ENCODE measurements at regions not wholly inside any gene's neighbourhood (a gene's known extent, or its start where the extent isn't known, plus 50 kb on each side); places are given as distances from the start of the nearest gene placed in this dataset.
"Not testable (repeated sequence)": the region's sequence is repeated elsewhere in the genome, so short reads cannot be mapped to it uniquely, and the experiment has no call there.

DNA sequence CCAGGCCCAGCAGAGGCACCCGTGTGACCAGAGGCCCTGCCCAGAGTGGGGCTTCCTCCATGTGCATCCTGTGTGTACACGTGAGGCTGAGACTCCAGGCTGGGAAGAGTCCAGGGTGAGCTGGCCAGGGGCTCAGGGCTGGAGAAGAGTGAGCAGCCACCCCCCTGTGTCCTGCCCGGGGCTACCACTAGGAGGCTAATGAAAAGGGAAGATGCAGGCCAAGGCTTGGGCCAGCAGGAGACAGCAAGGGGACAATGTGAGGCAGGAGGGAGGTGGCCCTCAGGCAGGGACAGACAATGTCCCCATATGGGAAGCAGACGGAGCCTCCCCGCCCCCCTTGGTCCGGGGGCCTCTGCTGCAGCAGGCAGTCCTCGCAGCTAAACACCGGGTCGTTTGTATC lies 102.0 kb downstream of the HIF1AN start:
- H3K27ac ChIP-seq (ENCODE audit: low read depth, low read length): no peak overlapping the region
- H3K4me2 ChIP-seq (ENCODE audit: low read depth, low read length, poor library complexity, severe bottlenecking): no peak overlapping the region
- H3K4me3 ChIP-seq (ENCODE audit: insufficient read depth, low read length, poor library complexity, severe bottlenecking): no peak overlapping the region
- H2AFZ ChIP-seq (ENCODE audit: low read depth, low read length, severe bottlenecking): no peak overlapping the region
- H3K36me3 ChIP-seq (ENCODE audit: low read length): no peaks in the 10 kb centered on the region
- no peaks in the 10 kb centered on the region for H3K79me2 ChIP-seq (ENCODE audit: insufficient read depth, low read length)
- no peaks in the 10 kb centered on the region for H3K27me3 ChIP-seq (ENCODE audit: low read length)
- H3F3A ChIP-seq (ENCODE audit: insufficient read depth): no peaks in the 10 kb centered on the region
- no peaks in the 10 kb centered on the region for H3K9me3 ChIP-seq (ENCODE audit: insufficient read depth, low read length)
- no peak for TF ChIP-seq EZH2phosphoT487 (conservative IDR thresholded peaks at IDR 0.05; ENCODE audit: low read length)
- TF ChIP-seq, protein P1, sequence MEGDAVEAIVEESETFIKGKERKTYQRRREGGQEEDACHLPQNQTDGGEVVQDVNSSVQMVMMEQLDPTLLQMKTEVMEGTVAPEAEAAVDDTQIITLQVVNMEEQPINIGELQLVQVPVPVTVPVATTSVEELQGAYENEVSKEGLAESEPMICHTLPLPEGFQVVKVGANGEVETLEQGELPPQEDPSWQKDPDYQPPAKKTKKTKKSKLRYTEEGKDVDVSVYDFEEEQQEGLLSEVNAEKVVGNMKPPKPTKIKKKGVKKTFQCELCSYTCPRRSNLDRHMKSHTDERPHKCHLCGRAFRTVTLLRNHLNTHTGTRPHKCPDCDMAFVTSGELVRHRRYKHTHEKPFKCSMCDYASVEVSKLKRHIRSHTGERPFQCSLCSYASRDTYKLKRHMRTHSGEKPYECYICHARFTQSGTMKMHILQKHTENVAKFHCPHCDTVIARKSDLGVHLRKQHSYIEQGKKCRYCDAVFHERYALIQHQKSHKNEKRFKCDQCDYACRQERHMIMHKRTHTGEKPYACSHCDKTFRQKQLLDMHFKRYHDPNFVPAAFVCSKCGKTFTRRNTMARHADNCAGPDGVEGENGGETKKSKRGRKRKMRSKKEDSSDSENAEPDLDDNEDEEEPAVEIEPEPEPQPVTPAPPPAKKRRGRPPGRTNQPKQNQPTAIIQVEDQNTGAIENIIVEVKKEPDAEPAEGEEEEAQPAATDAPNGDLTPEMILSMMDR (IDR thresholded peaks at IDR 0.05; ENCODE audit: insufficient read depth, low read length, poor library complexity, severe bottlenecking): peak; percentile 24
- no peak overlapping the region for H3K9ac ChIP-seq (ENCODE audit: low read length)
- no peaks in the 10 kb centered on the region for H4K20me1 ChIP-seq (ENCODE audit: low read depth, low read length)
- H3K9me2 ChIP-seq (replicated peaks; ENCODE audit: insufficient read depth, low read length): no peaks in the 10 kb centered on the region

DNA sequence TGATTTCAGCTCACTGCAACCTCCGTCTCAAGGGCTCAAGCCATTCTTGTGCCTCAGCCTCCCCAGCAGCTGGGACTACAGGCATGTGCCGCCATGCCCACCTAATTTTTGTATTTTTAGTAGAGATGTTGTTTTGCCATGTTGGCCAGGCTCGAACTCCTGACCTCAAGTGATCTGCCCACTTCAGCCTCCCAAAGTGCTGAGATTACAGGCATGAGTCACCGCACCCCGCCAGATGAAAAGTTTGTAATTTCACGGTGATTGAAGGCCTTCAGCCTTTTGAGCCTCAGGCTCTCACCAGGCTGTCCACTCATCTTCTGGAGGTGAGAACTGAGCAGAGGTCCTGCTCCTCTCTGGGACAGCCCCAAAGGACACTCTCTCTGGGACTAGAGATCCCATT lies 103.2 kb downstream of the HIF1AN start:
- not testable (repeated sequence) for H3K79me2 ChIP-seq (ENCODE audit: insufficient read depth, low read length); H2AFZ ChIP-seq (ENCODE audit: low read depth, low read length, severe bottlenecking); H3K9me3 ChIP-seq (ENCODE audit: insufficient read depth, low read length); H3K36me3 ChIP-seq (ENCODE audit: low read length); H3K27ac ChIP-seq (ENCODE audit: low read depth, low read length); H3K4me3 ChIP-seq (ENCODE audit: insufficient read depth, low read length, poor library complexity, severe bottlenecking); H3K27me3 ChIP-seq (ENCODE audit: low read length); H3K9ac ChIP-seq (ENCODE audit: low read length); H3F3A ChIP-seq (ENCODE audit: insufficient read depth); H3K9me2 ChIP-seq (replicated peaks; ENCODE audit: insufficient read depth, low read length); H4K20me1 ChIP-seq (ENCODE audit: low read depth, low read length); H3K4me2 ChIP-seq (ENCODE audit: low read depth, low read length, poor library complexity, severe bottlenecking)

DNA sequence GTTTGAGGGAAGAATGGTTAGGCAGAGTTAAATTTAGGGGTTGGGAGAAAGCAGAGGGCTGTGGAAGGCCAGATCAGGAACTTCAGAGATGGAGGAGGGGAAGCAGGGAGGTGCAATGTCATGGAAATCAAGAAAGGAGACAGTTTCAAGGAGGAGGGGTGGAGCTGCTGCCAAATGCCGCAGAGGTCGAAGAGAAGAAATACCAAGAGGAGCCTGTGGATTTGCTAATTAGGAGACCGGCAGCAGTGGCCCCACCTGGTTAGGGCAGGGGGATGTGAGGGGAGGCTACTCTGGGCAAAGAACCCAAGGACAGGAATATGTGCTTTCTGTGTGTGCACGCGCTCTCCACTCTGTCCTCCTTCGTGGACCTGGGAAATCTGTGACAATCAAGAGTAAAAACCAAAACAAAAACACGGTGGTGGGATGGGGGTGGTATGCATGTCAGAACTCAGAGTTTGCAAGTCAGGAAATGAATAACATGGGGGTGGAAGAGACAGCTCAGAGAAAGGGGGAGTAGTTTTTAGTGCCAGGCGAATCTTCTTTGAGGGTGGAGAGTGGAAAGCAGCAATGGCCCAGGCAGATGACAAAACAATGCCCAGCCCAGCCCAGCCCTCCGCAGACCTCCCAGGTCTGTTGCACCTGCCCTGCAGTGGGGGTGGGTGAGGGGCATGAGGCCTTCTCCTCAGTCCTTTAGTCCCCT lies 102.9 kb upstream of the PAX2 start:
- no peaks in the 10 kb centered on the region for H4K20me1 ChIP-seq (ENCODE audit: low read depth, low read length)

DNA sequence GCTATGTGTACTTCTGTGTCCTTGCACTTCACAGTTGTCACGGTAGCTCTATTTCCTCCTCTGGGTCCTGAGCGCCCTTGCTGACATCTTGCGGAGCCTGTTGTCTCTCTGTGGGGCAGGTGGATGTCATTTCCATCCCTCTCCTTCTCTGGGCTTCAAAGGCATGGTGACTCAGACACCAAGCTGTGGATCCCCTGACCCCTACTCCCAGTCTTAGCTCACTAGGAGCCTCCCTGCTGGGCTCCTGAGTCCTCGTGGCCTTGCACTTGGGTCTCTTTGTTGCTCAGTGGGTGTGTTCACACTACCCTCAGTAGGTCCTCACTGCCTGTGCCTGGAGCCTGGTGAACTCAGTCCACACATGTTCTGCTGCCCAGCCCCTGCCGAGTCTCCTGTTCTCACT lies 100.3 kb upstream of the PAX2 start:
- Histone ChIP-seq H3K27ac (ENCODE audit: low read depth, low read length) (no peak overlapping the region), H3K79me2 (ENCODE audit: insufficient read depth, low read length) (no peaks in the 10 kb centered on the region), H4K20me1 (ENCODE audit: low read depth, low read length) (no peaks in the 10 kb centered on the region), H3F3A (ENCODE audit: insufficient read depth) (no peaks in the 10 kb centered on the region), H3K4me3 (ENCODE audit: insufficient read depth, low read length, poor library complexity, severe bottlenecking) (no peak overlapping the region), H3K9ac (ENCODE audit: low read length) (no peak overlapping the region), H3K27me3 (ENCODE audit: low read length) (no peaks in the 10 kb centered on the region), H3K9me3 (ENCODE audit: insufficient read depth, low read length) (no peaks in the 10 kb centered on the region), H3K4me2 (ENCODE audit: low read depth, low read length, poor library complexity, severe bottlenecking) (no peak overlapping the region), H2AFZ (ENCODE audit: low read depth, low read length, severe bottlenecking) (no peak overlapping the region), H3K36me3 (ENCODE audit: low read length) (no peaks in the 10 kb centered on the region), H3K9me2 (replicated peaks; ENCODE audit: insufficient read depth, low read length) (no peaks in the 10 kb centered on the region)
- TF ChIP-seq, protein P1 (IDR thresholded peaks at IDR 0.05; ENCODE audit: insufficient read depth, low read length, poor library complexity, severe bottlenecking): no peak
- no peak for TF ChIP-seq EZH2phosphoT487 (conservative IDR thresholded peaks at IDR 0.05; ENCODE audit: low read length)

More for the DNA sequence above, 102.9 kb upstream of the PAX2 start:
- TF ChIP-seq, protein P1 (IDR thresholded peaks at IDR 0.05; ENCODE audit: insufficient read depth, low read length, poor library complexity, severe bottlenecking): no peak
- no peak for TF ChIP-seq EZH2phosphoT487 (conservative IDR thresholded peaks at IDR 0.05; ENCODE audit: low read length)
- Histone ChIP-seq H3K4me3 (ENCODE audit: insufficient read depth, low read length, poor library complexity, severe bottlenecking) (no peak overlapping the region), H3K9me2 (replicated peaks; ENCODE audit: insufficient read depth, low read length) (no peaks in the 10 kb centered on the region), H3K9ac (ENCODE audit: low read length) (no peak overlapping the region), H3K9me3 (ENCODE audit: insufficient read depth, low read length) (no peaks in the 10 kb centered on the region), H3K27ac (ENCODE audit: low read depth, low read length) (no peak overlapping the region), H3K4me2 (ENCODE audit: low read depth, low read length, poor library complexity, severe bottlenecking) (no peak overlapping the region), H3K79me2 (ENCODE audit: insufficient read depth, low read length) (no peaks in the 10 kb centered on the region), H3K27me3 (ENCODE audit: low read length) (no peaks in the 10 kb centered on the region), H2AFZ (ENCODE audit: low read depth, low read length, severe bottlenecking) (no peak overlapping the region), H3K36me3 (ENCODE audit: low read length) (no peaks in the 10 kb centered on the region), H3F3A (ENCODE audit: insufficient read depth) (no peaks in the 10 kb centered on the region)
